Colon (tissue), 2 donors: ENCODE measurements at regions not wholly inside any gene's neighbourhood (a gene's known extent, or its start where the extent isn't known, plus 50 kb on each side); places are given as distances from the start of the nearest gene placed in this dataset.
A peak's percentile ranks its signal among the peaks of the same experiment; 100 is the strongest.

ENCODE experiments used
- FAIRE-seq: peaks from 2 replicates; lab custom pipeline; 2012; peaks lifted over from hg19 to GRCh38; lab: Jason Lieb, UNC
- donor health status: control.
- donor health status: control.

DNA sequence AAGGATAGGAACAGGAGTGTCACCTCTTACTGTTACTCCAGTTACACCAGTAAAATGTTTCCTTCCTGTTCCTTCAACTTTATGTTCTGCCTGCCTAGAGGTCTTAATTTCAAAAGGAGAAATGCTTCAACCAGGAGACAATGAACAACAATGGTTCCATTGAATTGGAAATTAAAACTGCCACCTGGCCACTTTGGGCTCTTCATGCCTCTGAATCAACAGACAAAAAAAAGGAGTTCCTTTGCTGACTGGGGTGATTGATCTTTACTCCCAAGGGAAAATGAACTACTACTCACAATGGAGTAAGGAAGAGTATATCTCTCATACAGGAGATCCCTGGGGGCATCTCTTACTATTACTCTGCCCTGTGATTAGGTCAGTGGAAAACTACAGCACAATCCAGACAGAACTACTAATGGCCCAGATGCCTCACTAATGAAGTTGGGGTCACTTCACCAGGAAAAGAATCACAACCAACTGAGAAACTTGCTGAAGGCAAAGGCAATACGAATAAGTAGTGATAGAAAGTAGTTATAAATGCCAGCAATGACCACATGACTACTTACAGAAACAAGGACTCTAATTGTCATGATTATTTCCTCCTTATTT, 76.6 kb upstream of the PRDX6 start:
- no peak for FAIRE-seq

DNA sequence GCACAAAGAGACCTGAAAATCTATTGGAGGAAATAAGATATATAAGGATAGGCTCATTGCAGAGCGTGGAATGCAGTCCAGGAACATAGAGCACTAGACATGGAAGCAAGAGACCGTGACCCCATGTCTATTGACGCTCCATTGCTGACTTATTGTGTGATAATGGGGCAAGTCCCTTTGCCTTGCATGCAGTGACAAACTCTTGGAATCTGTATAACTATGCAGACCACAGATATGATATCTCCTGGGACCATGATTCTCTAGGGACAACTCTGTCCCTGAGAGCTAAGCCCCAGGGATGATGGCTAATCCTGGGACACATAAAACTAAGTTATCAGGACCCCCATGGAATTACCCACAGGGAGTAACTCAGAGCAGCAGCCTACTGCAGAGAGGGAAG, 73.1 kb upstream of the PRDX6 start:
- no peak for FAIRE-seq

GRCh38 chr1:173405281-173405680, 71.9 kb upstream of the PRDX6 start:
- FAIRE-seq = no peak

GRCh38 chr1:173405834-173406233, 71.3 kb upstream of the PRDX6 start:
- FAIRE-seq = no peak

- FAIRE-seq = no peak
Measured at GRCh38 chr1:173406783-173407230, 70.3 kb upstream of the PRDX6 start.

- FAIRE-seq = no peak
Measured at GRCh38 chr1:173407846-173408245, 69.3 kb upstream of the PRDX6 start.

GRCh38 chr1:173408886-173409285, 68.2 kb upstream of the PRDX6 start:
- no peak for FAIRE-seq

GRCh38 chr1:173409613-173410012, 67.5 kb upstream of the PRDX6 start:
- no peak for FAIRE-seq

DNA sequence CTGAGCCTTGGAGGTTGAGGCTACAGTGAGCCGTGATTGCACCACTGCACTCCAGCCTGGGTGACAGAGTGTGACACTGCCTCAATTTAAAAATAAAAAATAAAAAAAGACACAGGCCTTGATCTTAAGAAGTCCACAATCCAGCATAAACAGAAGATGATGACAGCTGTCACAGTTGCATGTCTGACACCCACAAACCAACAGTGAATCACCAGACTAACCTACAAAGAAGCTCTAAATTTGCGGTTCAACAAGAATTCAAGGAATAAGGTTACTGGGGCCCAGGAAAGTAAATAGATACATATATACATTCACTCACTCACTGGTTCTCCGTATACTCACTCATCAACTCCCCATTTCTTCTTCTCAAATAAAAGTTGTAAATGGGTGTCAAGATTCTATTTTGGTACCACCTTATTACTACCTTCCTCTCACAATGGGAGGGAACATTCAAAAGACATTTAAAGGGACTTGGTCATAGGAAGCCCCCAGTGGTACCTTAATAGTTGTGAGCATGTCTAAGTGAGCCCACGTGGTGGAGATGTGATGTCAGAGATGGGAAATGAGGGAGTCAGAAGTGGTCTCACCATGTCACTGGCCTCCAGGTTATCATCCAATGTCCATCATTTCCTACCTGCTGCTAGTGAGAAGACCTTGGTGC, 66.9 kb upstream of the PRDX6 start:
- no peak for FAIRE-seq

DNA sequence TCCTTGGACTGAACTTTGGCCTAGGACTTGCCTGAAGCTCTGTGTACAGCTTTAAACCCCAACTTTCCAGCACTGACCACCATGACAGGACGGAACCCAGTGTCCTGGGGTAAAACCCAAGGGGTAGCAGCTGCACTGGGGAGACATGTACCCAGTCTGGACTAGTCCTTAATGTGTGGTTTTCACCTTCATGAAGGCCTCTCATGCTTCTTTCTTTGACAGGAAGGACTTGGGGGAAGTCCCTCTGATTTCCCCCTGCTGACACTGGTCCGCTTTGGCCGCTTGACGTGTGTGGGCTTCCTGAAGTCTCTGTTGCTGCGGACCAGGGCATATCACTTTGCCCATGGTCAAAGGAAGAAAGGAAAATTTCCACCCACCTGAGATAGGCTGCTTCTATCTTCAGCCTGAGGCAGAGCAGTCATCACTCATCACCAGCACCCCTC, 66.3 kb upstream of the PRDX6 start:
- no peak for FAIRE-seq

DNA sequence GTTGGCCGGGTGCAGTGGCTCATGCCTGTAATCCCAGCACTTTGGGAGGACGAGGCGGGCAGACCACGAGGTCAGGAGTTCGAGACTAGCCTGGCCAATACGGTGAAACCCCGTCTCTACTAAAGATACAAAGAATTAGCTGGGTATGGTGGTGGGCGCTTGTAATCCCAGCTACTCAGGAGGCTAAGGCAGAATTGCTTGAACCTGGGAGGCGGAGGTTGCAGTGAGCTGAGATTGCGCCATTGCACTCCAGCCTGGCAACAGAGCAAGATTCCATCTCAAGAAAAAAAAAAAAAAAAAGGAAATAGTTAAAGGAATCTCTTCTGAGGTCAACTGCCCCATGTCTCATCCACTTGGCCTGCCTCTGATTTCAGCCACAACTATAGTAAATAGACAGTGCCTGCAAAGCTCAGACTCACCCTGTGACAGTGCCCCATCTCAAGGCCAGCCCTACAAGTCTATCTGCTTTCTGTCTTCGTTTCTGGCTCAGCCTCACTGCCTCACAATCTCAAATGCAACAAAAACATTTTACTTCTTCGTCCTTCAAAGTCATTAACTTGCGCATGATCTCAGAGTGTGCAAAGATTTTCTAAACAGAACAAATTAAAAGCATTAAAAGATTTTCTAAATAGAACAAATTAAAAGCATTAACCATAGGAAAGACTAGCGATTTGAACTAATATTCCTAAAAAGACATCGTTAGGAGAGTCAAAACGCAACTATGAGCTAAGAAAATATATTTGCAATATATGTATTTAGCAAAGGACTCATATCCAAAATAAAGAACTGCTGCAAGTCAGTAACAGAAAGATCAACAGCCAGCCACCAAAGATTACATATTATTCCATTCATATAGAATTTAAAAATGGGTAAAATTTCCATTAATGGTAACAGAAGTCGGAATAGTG, 65.0 kb upstream of the PRDX6 start:
- FAIRE-seq = no peak

DNA sequence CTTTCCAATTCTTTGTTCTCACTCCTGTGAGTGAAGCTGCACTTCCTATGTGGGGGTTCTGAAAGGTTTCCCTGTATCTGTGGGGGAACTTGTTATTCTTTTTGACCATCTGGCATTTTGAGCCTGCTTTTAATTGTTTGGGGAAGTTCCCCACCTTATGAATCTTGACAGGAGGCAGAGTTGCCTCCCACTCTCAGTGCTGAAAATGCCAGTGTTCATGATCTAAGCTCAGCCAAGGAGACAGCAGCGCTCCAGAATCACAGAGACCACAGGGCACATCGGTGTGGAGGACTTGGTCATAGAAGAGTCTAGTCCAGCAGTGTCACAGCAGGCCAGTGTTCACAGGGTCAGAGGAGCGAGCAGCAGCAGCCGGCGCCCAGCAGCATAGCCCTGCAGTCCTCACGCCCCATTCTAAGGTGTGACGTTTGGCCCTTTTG, 63.8 kb upstream of the PRDX6 start:
- no peak for FAIRE-seq

DNA sequence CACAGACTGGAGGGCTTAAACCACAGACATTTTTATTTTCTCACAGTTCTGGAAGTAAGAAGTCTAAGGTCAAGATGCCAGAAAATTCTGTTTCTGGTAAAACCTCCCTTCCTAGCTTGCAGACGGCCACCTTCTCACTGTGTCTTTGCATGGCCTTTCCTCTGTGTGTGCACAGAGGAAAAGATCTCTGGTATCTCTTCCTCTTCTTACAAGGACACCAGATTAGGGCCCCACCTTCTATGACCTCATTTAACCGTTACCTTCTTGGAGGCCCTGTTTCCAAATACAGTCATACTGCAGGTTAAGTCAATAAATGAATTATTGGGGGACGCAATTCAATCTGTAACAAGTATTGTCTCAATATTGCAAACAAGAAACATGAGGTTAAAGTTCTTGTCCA, 63.0 kb upstream of the PRDX6 start:
- FAIRE-seq = no peak

DNA sequence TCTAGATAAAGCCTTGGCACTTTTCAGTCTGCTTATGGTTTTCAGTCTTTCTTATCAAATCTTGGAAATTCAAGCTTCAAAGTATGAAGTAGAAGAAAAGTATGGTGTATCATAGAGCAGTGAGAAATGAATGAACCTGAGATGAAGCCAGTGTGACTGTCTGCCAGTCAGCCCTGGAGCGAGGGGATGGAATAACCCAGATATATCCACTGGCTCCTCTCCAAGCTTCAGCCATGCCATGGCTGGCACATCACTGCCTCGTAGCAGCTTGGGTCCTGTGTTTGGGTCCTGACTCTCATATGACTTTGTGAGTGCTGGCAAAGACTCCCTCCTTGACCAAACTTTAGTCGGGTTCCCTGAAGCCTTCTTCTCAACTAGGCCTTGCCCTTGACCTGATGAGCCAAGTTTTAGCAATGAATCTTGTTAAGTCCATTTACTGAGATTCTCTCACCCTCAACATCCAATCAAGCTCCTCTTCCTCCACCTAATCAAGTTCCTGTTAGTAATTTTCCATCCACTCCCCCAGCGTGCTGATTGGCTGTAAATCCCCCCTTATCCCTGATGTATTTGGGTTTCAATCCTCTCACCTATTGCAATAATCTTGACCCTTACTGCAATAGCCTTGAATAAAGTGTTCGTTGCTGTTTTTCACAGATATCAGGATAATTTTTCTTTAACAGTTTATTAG, 62.5 kb upstream of the PRDX6 start:
- FAIRE-seq = no peak

GRCh38 chr1:173415490-173415889, 61.6 kb upstream of the PRDX6 start:
- FAIRE-seq = no peak

DNA sequence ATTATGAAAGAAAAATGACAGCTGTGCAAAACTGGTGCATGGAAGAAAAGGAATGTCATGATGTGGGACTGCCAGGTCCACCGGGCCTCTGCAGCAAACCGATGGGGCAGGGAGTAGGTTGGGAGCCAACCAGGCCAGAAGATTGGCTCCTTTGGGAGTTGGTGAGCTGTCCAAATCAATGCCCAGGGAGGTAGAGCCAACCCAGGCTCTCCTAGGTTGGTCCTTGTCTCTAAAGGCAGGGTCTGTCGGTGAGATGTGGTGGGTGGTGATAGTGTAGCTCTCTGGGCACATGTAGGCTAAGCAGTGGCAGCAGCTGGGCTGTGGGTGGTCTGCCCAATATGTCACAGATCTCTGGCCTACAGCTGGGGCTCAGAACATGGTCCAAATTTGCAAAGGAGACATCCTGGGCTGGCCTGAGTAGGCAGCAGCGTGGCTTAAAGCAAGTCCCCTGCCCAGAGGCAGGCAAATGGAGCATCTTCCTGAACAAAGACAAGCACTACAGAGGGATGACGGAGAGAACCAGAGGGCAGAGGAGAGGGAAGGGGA, 61.2 kb upstream of the PRDX6 start:
- FAIRE-seq = no peak

DNA sequence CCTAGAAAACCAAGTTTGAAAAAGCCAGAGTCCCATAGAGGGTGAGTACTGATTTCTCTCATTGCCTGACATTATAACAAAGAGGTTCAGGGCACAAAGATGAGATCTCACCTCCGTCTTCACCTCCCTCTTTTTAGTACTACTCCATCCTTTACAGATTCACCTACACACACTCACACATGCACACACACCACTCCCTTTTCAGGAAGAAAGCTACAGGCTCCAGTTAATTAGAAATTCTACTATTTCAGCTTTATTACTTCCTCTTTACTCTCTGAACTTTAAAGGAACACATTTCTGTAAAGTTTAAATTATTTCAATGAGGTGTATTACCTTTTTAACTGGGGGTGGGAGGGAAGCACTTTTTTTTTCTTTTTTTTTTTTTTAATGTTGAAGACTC, 59.6 kb upstream of the PRDX6 start:
- FAIRE-seq = no peak

DNA sequence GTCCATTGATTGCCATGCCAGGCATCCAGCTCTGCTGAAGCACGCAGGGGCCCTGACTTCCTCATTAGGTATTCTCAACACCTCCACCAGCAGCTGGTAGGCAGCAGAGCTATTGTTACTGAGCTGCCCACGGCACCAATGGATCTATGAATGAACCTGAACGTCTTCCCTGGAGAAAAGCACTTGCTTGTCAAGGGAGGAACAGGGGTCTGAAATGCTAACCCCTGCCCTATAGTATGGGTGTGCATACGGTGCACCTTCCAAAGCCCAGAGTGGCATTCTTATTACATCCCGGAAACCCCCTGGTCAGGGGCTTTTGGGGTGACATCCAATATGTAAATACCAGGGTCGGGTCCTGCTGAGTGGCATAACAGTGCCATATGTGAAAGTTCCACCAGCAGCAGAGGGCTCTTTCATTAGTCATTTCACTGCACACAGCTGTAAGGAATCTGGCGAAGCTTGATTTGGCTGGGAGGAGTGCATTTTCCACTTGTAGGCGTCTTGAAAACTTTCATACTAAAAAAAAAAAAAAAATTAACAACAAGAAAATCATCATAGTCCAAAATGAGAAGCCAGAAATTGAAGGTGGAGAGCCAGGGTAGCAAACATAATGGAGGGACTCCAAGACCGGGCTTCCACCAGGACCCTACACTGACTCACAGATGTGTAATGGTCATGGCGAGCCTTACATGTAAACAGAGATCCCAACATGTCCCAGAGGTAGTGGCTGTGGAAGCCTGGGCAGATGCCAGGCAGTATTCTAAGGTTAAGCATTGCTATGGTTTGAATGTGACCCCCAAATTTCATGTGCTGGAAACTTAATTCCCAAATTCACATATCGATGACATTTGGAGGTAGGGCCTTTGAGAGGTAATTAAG, 58.8 kb upstream of the PRDX6 start:
- no peak for FAIRE-seq

DNA sequence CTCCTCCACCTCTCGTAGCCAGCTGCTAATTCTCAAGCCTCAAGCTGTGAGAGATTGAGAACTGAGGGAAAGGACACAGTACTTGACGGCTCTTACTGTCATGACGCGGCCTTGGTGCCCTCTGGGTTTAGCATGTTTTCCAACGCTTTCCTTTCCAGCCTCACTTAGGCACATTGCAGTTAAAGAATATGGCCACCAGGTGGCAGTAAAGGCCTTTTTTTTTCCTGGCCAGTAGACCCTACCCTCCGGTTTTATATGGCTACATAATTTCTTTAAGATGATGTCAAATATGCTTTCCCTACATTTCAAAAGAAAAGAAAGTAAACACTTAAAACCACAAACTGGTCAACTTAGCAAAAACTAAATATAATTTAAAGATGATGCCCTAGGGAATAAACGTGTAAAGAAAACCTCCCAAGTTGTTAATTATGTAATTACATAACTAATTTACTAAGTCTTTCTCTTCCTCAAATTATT, 56.8 kb upstream of the PRDX6 start:
- peak; percentile 49 for FAIRE-seq

DNA sequence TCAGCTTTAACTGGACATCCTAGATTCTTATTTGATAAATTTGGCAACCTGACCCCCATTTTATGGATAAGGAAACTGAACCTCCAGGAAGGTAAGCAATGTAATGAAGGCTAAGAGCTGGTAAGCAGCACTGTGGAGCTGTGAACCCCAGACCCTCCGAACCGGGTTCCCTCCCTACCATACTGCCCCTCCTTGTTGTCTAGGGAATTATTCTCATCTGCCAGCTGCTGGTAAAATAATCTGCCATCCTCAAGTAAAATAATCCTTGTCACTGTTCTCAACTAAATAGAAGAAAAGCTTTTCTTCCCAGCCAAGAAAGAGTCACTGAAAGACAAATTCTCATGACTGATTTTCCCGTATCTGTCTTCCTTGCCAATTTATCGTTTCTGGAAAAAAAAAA, 55.8 kb upstream of the PRDX6 start:
- FAIRE-seq = no peak

DNA sequence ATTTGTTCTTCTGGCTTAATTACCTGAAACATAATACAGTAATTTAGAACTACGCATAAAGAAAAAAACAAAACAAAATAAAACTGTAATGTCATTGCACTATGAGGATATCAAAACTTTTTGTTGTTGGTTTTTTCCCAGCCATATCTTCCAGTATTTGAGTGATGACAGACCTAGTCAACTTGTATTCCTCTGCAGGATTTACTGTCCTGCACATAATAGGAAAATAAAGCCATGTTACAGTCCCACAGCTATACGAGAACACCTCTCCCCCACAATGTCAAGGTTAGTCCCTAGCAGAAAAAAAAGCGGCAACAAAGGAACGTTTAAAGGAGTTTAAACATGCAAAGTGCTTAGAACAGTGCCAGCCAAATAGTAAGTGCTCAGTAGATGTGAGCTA, 55.3 kb upstream of the PRDX6 start:
- FAIRE-seq = no peak
